HFF-Myc (cell line): ENCODE measurements at regions not wholly inside any gene's neighbourhood (a gene's known extent, or its start where the extent isn't known, plus 50 kb on each side); places are given as distances from the start of the nearest gene placed in this dataset.

Source experiments
- DNase-seq: peaks from one replicate; pipeline ENCODE4 v3.0.0-alpha.2; 2011; ENCODE audit warnings: low read depth; ENCODE audit errors: extremely low read depth
- H3K4me3 ChIP-seq: replicated peaks from 2 replicates; pipeline ENCODE4 v1.5.1; 2011; ENCODE audit warnings: low read depth, mild to moderate bottlenecking, control low read depth, low read length
- TF ChIP-seq, protein P1 (sequence below): IDR thresholded peaks from 2 replicates; pipeline ENCODE4 v1.5.1; 2012; ENCODE audit warnings: mild to moderate bottlenecking, low read depth, low read length, control low read depth; ENCODE audit errors: missing control alignments

GRCh38 chr7:54332301-54332700, 209.9 kb upstream of the VSTM2A start:
- TF ChIP-seq, protein P1, sequence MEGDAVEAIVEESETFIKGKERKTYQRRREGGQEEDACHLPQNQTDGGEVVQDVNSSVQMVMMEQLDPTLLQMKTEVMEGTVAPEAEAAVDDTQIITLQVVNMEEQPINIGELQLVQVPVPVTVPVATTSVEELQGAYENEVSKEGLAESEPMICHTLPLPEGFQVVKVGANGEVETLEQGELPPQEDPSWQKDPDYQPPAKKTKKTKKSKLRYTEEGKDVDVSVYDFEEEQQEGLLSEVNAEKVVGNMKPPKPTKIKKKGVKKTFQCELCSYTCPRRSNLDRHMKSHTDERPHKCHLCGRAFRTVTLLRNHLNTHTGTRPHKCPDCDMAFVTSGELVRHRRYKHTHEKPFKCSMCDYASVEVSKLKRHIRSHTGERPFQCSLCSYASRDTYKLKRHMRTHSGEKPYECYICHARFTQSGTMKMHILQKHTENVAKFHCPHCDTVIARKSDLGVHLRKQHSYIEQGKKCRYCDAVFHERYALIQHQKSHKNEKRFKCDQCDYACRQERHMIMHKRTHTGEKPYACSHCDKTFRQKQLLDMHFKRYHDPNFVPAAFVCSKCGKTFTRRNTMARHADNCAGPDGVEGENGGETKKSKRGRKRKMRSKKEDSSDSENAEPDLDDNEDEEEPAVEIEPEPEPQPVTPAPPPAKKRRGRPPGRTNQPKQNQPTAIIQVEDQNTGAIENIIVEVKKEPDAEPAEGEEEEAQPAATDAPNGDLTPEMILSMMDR, result no peak
- no peak overlapping the region for H3K4me3 ChIP-seq
- no peak for DNase-seq

GRCh38 chr7:54333952-54334351, 208.2 kb upstream of the VSTM2A start:
- TF ChIP-seq, protein P1, result no peak
- no peak for DNase-seq
- no peak overlapping the region for H3K4me3 ChIP-seq

GRCh38 chr7:54336800-54337199, 205.4 kb upstream of the VSTM2A start:
- TF ChIP-seq, protein P1, result no peak
- no peak for DNase-seq
- no peak overlapping the region for H3K4me3 ChIP-seq

DNA sequence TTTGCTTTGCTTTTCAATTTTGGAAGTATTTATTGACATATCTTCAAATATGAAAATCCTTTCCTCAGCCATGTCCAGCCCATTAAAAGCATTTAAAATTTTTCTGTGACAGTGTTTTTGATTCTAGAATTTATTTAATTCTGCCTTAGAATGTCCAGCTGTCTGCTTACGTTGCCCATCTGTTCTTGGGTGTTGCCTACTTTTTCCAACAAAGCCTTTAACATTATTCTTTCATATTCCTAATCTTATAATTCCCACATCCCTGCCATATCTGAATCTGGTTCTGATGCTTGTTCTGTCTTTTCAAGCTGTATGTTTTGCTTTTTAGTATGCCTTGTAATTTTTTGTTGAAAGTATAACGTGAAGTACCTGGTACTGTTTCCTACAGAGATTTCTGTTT, 204.7 kb upstream of the VSTM2A start:
- TF ChIP-seq, protein P1, result no peak
- DNase-seq, result no peak
- no peak overlapping the region for H3K4me3 ChIP-seq

DNA sequence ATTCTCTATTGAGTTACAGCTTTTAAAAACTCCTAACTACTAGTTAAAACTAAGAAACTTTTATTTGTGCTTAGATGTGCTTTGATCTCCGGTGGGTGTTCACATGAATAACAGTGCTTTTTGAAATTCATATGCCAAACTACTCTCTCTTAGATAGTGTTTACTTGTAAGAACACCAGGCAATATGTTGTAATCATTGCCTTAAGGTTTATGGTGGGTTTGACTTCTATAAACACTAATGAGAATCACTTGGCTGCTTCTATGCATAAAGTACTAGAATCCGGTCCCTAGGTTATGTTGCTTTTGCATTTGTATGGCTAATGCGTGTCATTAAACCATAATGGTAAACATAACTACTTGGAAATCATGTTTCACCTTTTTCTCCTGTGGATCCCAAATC, 203.9 kb upstream of the VSTM2A start:
- no peak for DNase-seq
- no peak overlapping the region for H3K4me3 ChIP-seq
- TF ChIP-seq, protein P1, result no peak

GRCh38 chr7:54339073-54339472, 203.1 kb upstream of the VSTM2A start:
- no peak overlapping the region for H3K4me3 ChIP-seq
- TF ChIP-seq, protein P1, result no peak
- DNase-seq, result peak; percentile 51

DNA sequence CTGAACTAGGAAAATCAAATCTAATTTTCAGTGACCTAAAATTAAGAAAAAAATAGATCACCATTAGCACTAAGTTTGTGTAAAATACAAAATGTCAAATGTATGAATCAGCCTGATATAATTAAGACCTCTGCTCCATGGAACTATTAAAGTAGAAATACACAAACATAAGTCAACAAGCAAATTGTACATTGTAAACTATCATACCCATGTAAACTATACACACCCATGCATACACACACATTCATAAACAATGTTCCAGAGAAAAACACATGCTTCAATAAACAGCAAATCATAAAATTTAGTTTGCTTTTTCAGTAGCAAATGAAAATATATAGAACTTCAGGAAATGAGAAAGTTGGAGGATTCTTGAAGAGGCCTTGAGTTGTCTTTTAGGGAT, 199.7 kb upstream of the VSTM2A start:
- TF ChIP-seq, protein P1, result no peak
- no peak for DNase-seq
- H3K4me3 ChIP-seq, result no peak overlapping the region
